ENCODE measurements at regions not wholly inside any gene's neighbourhood (a gene's known extent, or its start where the extent isn't known, plus 50 kb on each side); places are given as distances from the start of the nearest gene placed in this dataset.

GRCh38 chr12:41956353-41956752, 188.3 kb downstream of the GXYLT1 start:
- Histone ChIP-seq H4K20me1 (ENCODE audit: insufficient read depth, low read length) (no peaks in the 10 kb centered on the region), H3K36me3 (replicated peaks; ENCODE audit: low read depth, low read length) (no peaks in the 10 kb centered on the region), H3K27ac (ENCODE audit: low read length) (no peak overlapping the region), H3K4me2 (ENCODE audit: low read length) (no peak overlapping the region), H3K4me3 (ENCODE audit: low read length) (no peak overlapping the region), H3K27me3 (ENCODE audit: low read depth, low read length) (no peaks in the 10 kb centered on the region), H2AFZ (ENCODE audit: low read depth, low read length) (no peak overlapping the region), H3K9ac (ENCODE audit: low read length) (no peak overlapping the region), H3K9me3 (ENCODE audit: insufficient read depth, low read length) (no peaks in the 10 kb centered on the region), H3K79me2 (ENCODE audit: low read length) (no peaks in the 10 kb centered on the region), H3K4me1 (ENCODE audit: low read length) (no peaks in the 10 kb centered on the region)
- no peak for TF ChIP-seq EZH2phosphoT487 (IDR thresholded peaks at IDR 0.05; ENCODE audit: low read depth)
- TF ChIP-seq CTCF (IDR thresholded peaks at IDR 0.05; ENCODE audit: low read depth, low read length), result no peak

GRCh38 chr12:41950455-41950854, 194.2 kb downstream of the GXYLT1 start:
- peaks cover 13% of the 10 kb centered on the region for H3K9me3 ChIP-seq (ENCODE audit: insufficient read depth, low read length)
- H3K9ac ChIP-seq (ENCODE audit: low read length), result no peak overlapping the region
- no peaks in the 10 kb centered on the region for H3K36me3 ChIP-seq (replicated peaks; ENCODE audit: low read depth, low read length)
- H3K79me2 ChIP-seq (ENCODE audit: low read length), result no peaks in the 10 kb centered on the region
- H3K4me1 ChIP-seq (ENCODE audit: low read length), result no peaks in the 10 kb centered on the region
- H3K27me3 ChIP-seq (ENCODE audit: low read depth, low read length), result no peaks in the 10 kb centered on the region
- no peak overlapping the region for H3K4me3 ChIP-seq (ENCODE audit: low read length)
- no peak overlapping the region for H2AFZ ChIP-seq (ENCODE audit: low read depth, low read length)
- H3K27ac ChIP-seq (ENCODE audit: low read length), result no peak overlapping the region
- no peak overlapping the region for H3K4me2 ChIP-seq (ENCODE audit: low read length)
- no peaks in the 10 kb centered on the region for H4K20me1 ChIP-seq (ENCODE audit: insufficient read depth, low read length)
- TF ChIP-seq EZH2phosphoT487 (IDR thresholded peaks at IDR 0.05; ENCODE audit: low read depth), result no peak
- no peak for TF ChIP-seq CTCF (IDR thresholded peaks at IDR 0.05; ENCODE audit: low read depth, low read length)

- Histone ChIP-seq H3K9ac (ENCODE audit: low read length) (no peak overlapping the region), H3K9me3 (ENCODE audit: insufficient read depth, low read length) (peaks cover 13% of the 10 kb centered on the region), H3K27ac (ENCODE audit: low read length) (no peak overlapping the region), H3K36me3 (replicated peaks; ENCODE audit: low read depth, low read length) (no peaks in the 10 kb centered on the region), H3K4me2 (ENCODE audit: low read length) (no peak overlapping the region), H3K4me3 (ENCODE audit: low read length) (no peak overlapping the region), H3K27me3 (ENCODE audit: low read depth, low read length) (no peaks in the 10 kb centered on the region), H3K79me2 (ENCODE audit: low read length) (no peaks in the 10 kb centered on the region), H2AFZ (ENCODE audit: low read depth, low read length) (no peak overlapping the region), H4K20me1 (ENCODE audit: insufficient read depth, low read length) (no peaks in the 10 kb centered on the region), H3K4me1 (ENCODE audit: low read length) (no peaks in the 10 kb centered on the region)
- no peak for TF ChIP-seq CTCF (IDR thresholded peaks at IDR 0.05; ENCODE audit: low read depth, low read length)
- no peak for TF ChIP-seq EZH2phosphoT487 (IDR thresholded peaks at IDR 0.05; ENCODE audit: low read depth)
These were observed 198.6 kb downstream of the GXYLT1 start for GRCh38 chr12:41946106-41946505.

- Histone ChIP-seq H3K4me2 (ENCODE audit: low read length) (no peak overlapping the region), H3K9ac (ENCODE audit: low read length) (no peak overlapping the region), H2AFZ (ENCODE audit: low read depth, low read length) (no peak overlapping the region), H3K4me3 (ENCODE audit: low read length) (no peak overlapping the region), H4K20me1 (ENCODE audit: insufficient read depth, low read length) (no peaks in the 10 kb centered on the region), H3K79me2 (ENCODE audit: low read length) (no peaks in the 10 kb centered on the region), H3K27me3 (ENCODE audit: low read depth, low read length) (no peaks in the 10 kb centered on the region), H3K9me3 (ENCODE audit: insufficient read depth, low read length) (peaks cover 13% of the 10 kb centered on the region), H3K36me3 (replicated peaks; ENCODE audit: low read depth, low read length) (no peaks in the 10 kb centered on the region), H3K4me1 (ENCODE audit: low read length) (no peaks in the 10 kb centered on the region), H3K27ac (ENCODE audit: low read length) (no peak overlapping the region)
- TF ChIP-seq CTCF (IDR thresholded peaks at IDR 0.05; ENCODE audit: low read depth, low read length) (no peak), EZH2phosphoT487 (IDR thresholded peaks at IDR 0.05; ENCODE audit: low read depth) (no peak)
These were observed 200.5 kb downstream of the GXYLT1 start for GRCh38 chr12:41944216-41944615.
